ENCODE measurements at regions not wholly inside any gene's neighbourhood (a gene's known extent, or its start where the extent isn't known, plus 50 kb on each side); places are given as distances from the start of the nearest gene placed in this dataset.

- H3K27ac Mint-ChIP-seq: no peak overlapping the region
- H3K4me3 Mint-ChIP-seq: no peak overlapping the region
- no peaks in the 10 kb centered on the region for H3K4me1 Mint-ChIP-seq
- no peak for DNase-seq
- H3K9me3 Mint-ChIP-seq: no peaks in the 10 kb centered on the region
- ChIA-PET POLR2A (no interaction called here), CTCF (no interaction called here)
- H3K27me3 Mint-ChIP-seq: no peaks in the 10 kb centered on the region
- H3K36me3 Mint-ChIP-seq (ENCODE audit: low read depth): no peaks in the 10 kb centered on the region
Observed at GRCh38 chr2:120991441-120991840, 255.8 kb downstream of the GLI2 start.

GRCh38 chr2:120992791-120993555 is 257.3 kb downstream of the GLI2 start:
- Mint-ChIP-seq H3K36me3 (ENCODE audit: low read depth) (no peaks in the 10 kb centered on the region), H3K27ac (no peak overlapping the region), H3K4me3 (no peak overlapping the region), H3K4me1 (no peaks in the 10 kb centered on the region), H3K27me3 (peaks cover 2% of the 10 kb centered on the region), H3K9me3 (no peaks in the 10 kb centered on the region)
- POLR2A ChIA-PET: no interaction called here
- CTCF ChIA-PET: no interaction called here
- DNase-seq: no peak

- Mint-ChIP-seq H3K4me1 (no peaks in the 10 kb centered on the region), H3K9me3 (no peaks in the 10 kb centered on the region), H3K27ac (no peak overlapping the region), H3K4me3 (no peak overlapping the region), H3K36me3 (ENCODE audit: low read depth) (no peaks in the 10 kb centered on the region), H3K27me3 (peaks cover 4% of the 10 kb centered on the region)
- CTCF ChIA-PET: no interaction called here
- no peak for DNase-seq
- POLR2A ChIA-PET: no interaction called here
Observed at GRCh38 chr2:120993661-120994060, 258.0 kb downstream of the GLI2 start.

GRCh38 chr2:120994301-120994995 is 258.8 kb downstream of the GLI2 start:
- no peak overlapping the region for H3K27ac Mint-ChIP-seq
- no peak overlapping the region for H3K4me3 Mint-ChIP-seq
- no peaks in the 10 kb centered on the region for H3K36me3 Mint-ChIP-seq (ENCODE audit: low read depth)
- ChIA-PET POLR2A (no interaction called here), CTCF (no interaction called here)
- no peaks in the 10 kb centered on the region for H3K9me3 Mint-ChIP-seq
- peak; percentile 0 for DNase-seq
- H3K27me3 Mint-ChIP-seq: peaks cover 4% of the 10 kb centered on the region
- no peaks in the 10 kb centered on the region for H3K4me1 Mint-ChIP-seq

GRCh38 chr2:120995152-120995551 is 259.5 kb downstream of the GLI2 start:
- H3K4me3 Mint-ChIP-seq: no peak overlapping the region
- H3K27me3 Mint-ChIP-seq: peaks cover 4% of the 10 kb centered on the region
- H3K36me3 Mint-ChIP-seq (ENCODE audit: low read depth): no peaks in the 10 kb centered on the region
- DNase-seq: no peak
- H3K27ac Mint-ChIP-seq: no peak overlapping the region
- POLR2A ChIA-PET: no interaction called here
- H3K4me1 Mint-ChIP-seq: no peaks in the 10 kb centered on the region
- H3K9me3 Mint-ChIP-seq: no peaks in the 10 kb centered on the region
- CTCF ChIA-PET: no interaction called here

GRCh38 chr2:120995656-120996190 is 260.1 kb downstream of the GLI2 start:
- H3K4me1 Mint-ChIP-seq: no peaks in the 10 kb centered on the region
- ChIA-PET CTCF (no interaction called here), POLR2A (interaction anchor here (0.7 kb wide), 1 partner anchor 113 kb away, joined by 3 read pairs; no protein-coding TSS in a partner anchor)
- no peaks in the 10 kb centered on the region for H3K9me3 Mint-ChIP-seq
- no peak for DNase-seq
- H3K36me3 Mint-ChIP-seq (ENCODE audit: low read depth): no peaks in the 10 kb centered on the region
- H3K27me3 Mint-ChIP-seq: peaks cover 4% of the 10 kb centered on the region
- H3K27ac Mint-ChIP-seq: no peak overlapping the region
- H3K4me3 Mint-ChIP-seq: no peak overlapping the region

- POLR2A ChIA-PET: no interaction called here
- H3K4me3 Mint-ChIP-seq: no peak overlapping the region
- CTCF ChIA-PET: no interaction called here
- no peaks in the 10 kb centered on the region for H3K36me3 Mint-ChIP-seq (ENCODE audit: low read depth)
- H3K4me1 Mint-ChIP-seq: no peaks in the 10 kb centered on the region
- DNase-seq: no peak
- H3K27me3 Mint-ChIP-seq: peaks cover 4% of the 10 kb centered on the region
- no peaks in the 10 kb centered on the region for H3K9me3 Mint-ChIP-seq
- H3K27ac Mint-ChIP-seq: no peak overlapping the region
Observed at GRCh38 chr2:120999377-121000097, 263.9 kb downstream of the GLI2 start.

- Mint-ChIP-seq H3K36me3 (ENCODE audit: low read depth) (no peaks in the 10 kb centered on the region), H3K4me3 (no peak overlapping the region), H3K27me3 (peaks cover 4% of the 10 kb centered on the region), H3K27ac (no peak overlapping the region), H3K4me1 (no peaks in the 10 kb centered on the region), H3K9me3 (no peaks in the 10 kb centered on the region)
- ChIA-PET POLR2A (no interaction called here), CTCF (no interaction called here)
- DNase-seq: no peak
Observed at GRCh38 chr2:121000804-121001203, 265.1 kb downstream of the GLI2 start.

- H3K27me3 Mint-ChIP-seq: peaks cover 4% of the 10 kb centered on the region
- ChIA-PET CTCF (no interaction called here), POLR2A (no interaction called here)
- no peak overlapping the region for H3K27ac Mint-ChIP-seq
- no peaks in the 10 kb centered on the region for H3K36me3 Mint-ChIP-seq (ENCODE audit: low read depth)
- no peak for DNase-seq
- no peaks in the 10 kb centered on the region for H3K4me1 Mint-ChIP-seq
- no peaks in the 10 kb centered on the region for H3K9me3 Mint-ChIP-seq
- H3K4me3 Mint-ChIP-seq: no peak overlapping the region
Observed at GRCh38 chr2:121001641-121002040, 266.0 kb downstream of the GLI2 start.

- ChIA-PET POLR2A (no interaction called here), CTCF (no interaction called here)
- Mint-ChIP-seq H3K36me3 (ENCODE audit: low read depth) (no peaks in the 10 kb centered on the region), H3K27me3 (peaks cover 3% of the 10 kb centered on the region), H3K27ac (no peak overlapping the region), H3K4me1 (no peaks in the 10 kb centered on the region), H3K4me3 (no peak overlapping the region), H3K9me3 (no peaks in the 10 kb centered on the region)
- DNase-seq: no peak
Observed at GRCh38 chr2:121002597-121002996, 266.9 kb downstream of the GLI2 start.

- Mint-ChIP-seq H3K27me3 (no peaks in the 10 kb centered on the region), H3K36me3 (ENCODE audit: low read depth) (no peaks in the 10 kb centered on the region), H3K4me3 (no peak overlapping the region), H3K9me3 (no peaks in the 10 kb centered on the region), H3K27ac (no peak overlapping the region), H3K4me1 (no peaks in the 10 kb centered on the region)
- no peak for DNase-seq
- CTCF ChIA-PET: no interaction called here
- POLR2A ChIA-PET: no interaction called here
Observed at GRCh38 chr2:121003391-121003790, 267.7 kb downstream of the GLI2 start.

- H3K27me3 Mint-ChIP-seq: peaks cover 3% of the 10 kb centered on the region
- no peak overlapping the region for H3K4me3 Mint-ChIP-seq
- ChIA-PET CTCF (no interaction called here), POLR2A (no interaction called here)
- H3K9me3 Mint-ChIP-seq: no peaks in the 10 kb centered on the region
- DNase-seq: no peak
- H3K27ac Mint-ChIP-seq: no peak overlapping the region
- no peaks in the 10 kb centered on the region for H3K36me3 Mint-ChIP-seq (ENCODE audit: low read depth)
- no peaks in the 10 kb centered on the region for H3K4me1 Mint-ChIP-seq
Observed at GRCh38 chr2:121004359-121004758, 268.7 kb downstream of the GLI2 start.

GRCh38 chr2:121004950-121005349 is 269.3 kb downstream of the GLI2 start:
- Mint-ChIP-seq H3K4me3 (no peak overlapping the region), H3K27ac (no peak overlapping the region)
- CTCF ChIA-PET: no interaction called here

More at GRCh38 chr2:121004950-121005349, 269.3 kb downstream of the GLI2 start:
- no peaks in the 10 kb centered on the region for H3K9me3 Mint-ChIP-seq
- H3K27me3 Mint-ChIP-seq: peaks cover 4% of the 10 kb centered on the region
- POLR2A ChIA-PET: no interaction called here
- no peaks in the 10 kb centered on the region for H3K36me3 Mint-ChIP-seq (ENCODE audit: low read depth)
- DNase-seq: no peak
- H3K4me1 Mint-ChIP-seq: no peaks in the 10 kb centered on the region

Data from activated CD4-positive, alpha-beta T cell treated with anti-CD3 and anti-CD28 coated beads, Interleukin-2, amount 10 ng/mL, durations not matched to agents 7 days and 5 days (primary cell).